GM23248 (cell line): ENCODE measurements at regions not wholly inside any gene's neighbourhood (a gene's known extent, or its start where the extent isn't known, plus 50 kb on each side); places are given as distances from the start of the nearest gene placed in this dataset.
"Not testable (repeated sequence)": the region's sequence is repeated elsewhere in the genome, so short reads cannot be mapped to it uniquely, and the experiment has no call there.

ENCODE experiments used
- DNase-seq: peaks from one replicate; pipeline ENCODE4 v3.0.0-alpha.2; 2015
- H2AFZ ChIP-seq: fragments of 200-600 bp; sonication (generic); 2 replicates; pipeline ENCODE4 v1.6.1; 2016; ENCODE audit warnings: antibody characterized with exemption
- H3F3A ChIP-seq: fragments of 200-600 bp; sonication (generic); 2 replicates; pipeline ENCODE4 v1.6.1; 2016; ENCODE audit warnings: mild to moderate bottlenecking, antibody characterized with exemption, mixed run types; ENCODE audit not compliant: insufficient read depth
- H3K27ac ChIP-seq: fragments of 200-600 bp; sonication (generic); 2 replicates; pipeline ENCODE4 v1.5.1; 2016; ENCODE audit warnings: mild to moderate bottlenecking
- H3K27me3 ChIP-seq: fragments of 200-600 bp; sonication (generic); replicated peaks from 2 replicates; pipeline ENCODE4 v1.6.1; 2016; ENCODE audit warnings: mild to moderate bottlenecking; ENCODE audit not compliant: insufficient read depth
- H3K36me3 ChIP-seq: fragments of 200-600 bp; sonication (generic); 2 replicates; pipeline ENCODE4 v1.6.1; 2016; ENCODE audit warnings: low read depth, mild to moderate bottlenecking
- H3K4me1 ChIP-seq: fragments of 200-600 bp; sonication (generic); 2 replicates; pipeline ENCODE4 v1.6.1; 2016; ENCODE audit warnings: mild to moderate bottlenecking; ENCODE audit not compliant: insufficient read depth
- H3K4me2 ChIP-seq: fragments of 200-600 bp; sonication (generic); one replicate; pipeline ENCODE4 v1.6.1; 2016; ENCODE audit warnings: mild to moderate bottlenecking; ENCODE audit not compliant: unreplicated experiment
- H3K4me3 ChIP-seq: fragments of 200-600 bp; sonication (generic); 2 replicates; pipeline ENCODE4 v1.5.1; 2016; ENCODE audit warnings: mild to moderate bottlenecking
- H3K79me2 ChIP-seq: fragments of 200-600 bp; sonication (generic); 2 replicates; pipeline ENCODE4 v1.6.1; 2016; ENCODE audit warnings: mild to moderate bottlenecking; ENCODE audit not compliant: insufficient read depth
- H3K9ac ChIP-seq: fragments of 200-600 bp; sonication (generic); 2 replicates; pipeline ENCODE4 v1.6.1; 2016; ENCODE audit warnings: mild to moderate bottlenecking
- H3K9me2 ChIP-seq: fragments of 200-600 bp; sonication (generic); 2 replicates; pipeline ENCODE4 v1.6.1; 2016; ENCODE audit warnings: mixed run types, mild to moderate bottlenecking, moderate library complexity; ENCODE audit not compliant: insufficient read depth
- H3K9me3 ChIP-seq: fragments of 200-600 bp; sonication (generic); one replicate; pipeline ENCODE4 v1.6.1; 2017; ENCODE audit warnings: low read depth
- H4K20me1 ChIP-seq: fragments of 200-600 bp; sonication (generic); 2 replicates; pipeline ENCODE4 v1.6.0; 2016; ENCODE audit not compliant: insufficient read depth
- EZH2 ChIP-seq: fragments of 200-600 bp; sonication (generic); IDR thresholded peaks from 2 replicates; pipeline ENCODE4 v1.6.1; 2018; ENCODE audit warnings: antibody characterized with exemption, mild to moderate bottlenecking; ENCODE audit not compliant: insufficient read depth, poor library complexity, severe bottlenecking
- EZH2phosphoT487 ChIP-seq: fragments of 200-600 bp; sonication (generic); IDR thresholded peaks from 2 replicates; pipeline ENCODE4 v1.6.1; 2018; ENCODE audit warnings: antibody characterized with exemption, moderate library complexity, mild to moderate bottlenecking, low read depth; ENCODE audit not compliant: insufficient read depth
- WGBS, 2 experiments: methylation state at CpG; one replicate each; pipeline ENCODE4 v1.1.6; 2015 to 2017; ENCODE audit warnings: low lambda C conversion rate in 2 of 2, low coverage in 1 of 2; ENCODE audit errors: missing lambda C conversion rate in 2 of 2; 5-methylcytosine and 5-hydroxymethylcytosine counted together
- in situ Hi-C: fragments of 300-500 bp; cut with MboI; formaldehyde crosslinking; loops from 2 replicates; pipeline ENCODE4 v1.15.0; 2020

DNA sequence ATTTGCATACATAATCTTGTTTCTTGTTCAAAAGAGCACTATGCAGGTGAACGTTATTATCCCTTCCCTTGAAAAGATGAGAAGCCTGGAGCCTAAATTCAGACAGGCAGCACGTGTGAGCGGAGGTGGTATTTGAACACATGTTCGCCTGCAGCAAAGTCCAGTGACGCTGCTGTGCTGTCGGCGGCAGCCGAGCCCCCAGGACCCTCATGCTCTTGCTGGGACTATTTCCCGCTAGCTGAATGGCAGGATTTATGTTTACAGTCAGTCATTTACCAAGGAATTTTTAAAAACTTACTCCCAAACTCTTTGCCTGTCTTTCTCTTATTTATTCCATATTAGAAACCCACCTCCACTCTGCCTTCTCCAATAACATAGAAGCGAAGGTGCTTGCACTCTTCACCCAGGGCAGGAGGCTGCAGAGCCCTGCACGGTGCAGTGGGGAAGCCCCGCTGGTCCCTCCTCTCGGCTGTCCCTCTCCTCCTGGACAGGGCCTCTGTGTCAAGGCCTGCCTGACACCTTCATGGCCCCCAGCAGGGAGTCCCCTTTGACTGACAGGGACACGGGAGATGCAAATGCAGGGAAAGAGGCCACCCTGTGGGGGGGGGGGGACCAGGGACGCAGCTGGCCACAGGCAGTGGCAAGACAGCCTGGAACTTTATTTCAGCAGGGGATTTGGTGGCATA lies 528.5 kb upstream of the B3GAT1 start:
- no peaks in the 10 kb centered on the region for H3K4me1 ChIP-seq
- WGBS, 2 experiments, result 50 to 58% methylated on average over 15 of the region's 15 CpGs
- TF ChIP-seq EZH2 (no peak), EZH2phosphoT487 (no peak)
- no peak overlapping the region for H3K9ac ChIP-seq
- H3K4me3 ChIP-seq, result no peak overlapping the region
- no peaks in the 10 kb centered on the region for H3K27me3 ChIP-seq
- H3K9me3 ChIP-seq, result no peaks in the 10 kb centered on the region
- H3K79me2 ChIP-seq, result no peaks in the 10 kb centered on the region
- no peaks in the 10 kb centered on the region for H4K20me1 ChIP-seq
- no peak overlapping the region for H2AFZ ChIP-seq
- no peaks in the 10 kb centered on the region for H3F3A ChIP-seq
- H3K4me2 ChIP-seq, result no peak overlapping the region
- in situ Hi-C loops, result no loop called here
- no peaks in the 10 kb centered on the region for H3K9me2 ChIP-seq
- no peak for DNase-seq
- H3K27ac ChIP-seq, result no peak overlapping the region
- no peaks in the 10 kb centered on the region for H3K36me3 ChIP-seq

DNA sequence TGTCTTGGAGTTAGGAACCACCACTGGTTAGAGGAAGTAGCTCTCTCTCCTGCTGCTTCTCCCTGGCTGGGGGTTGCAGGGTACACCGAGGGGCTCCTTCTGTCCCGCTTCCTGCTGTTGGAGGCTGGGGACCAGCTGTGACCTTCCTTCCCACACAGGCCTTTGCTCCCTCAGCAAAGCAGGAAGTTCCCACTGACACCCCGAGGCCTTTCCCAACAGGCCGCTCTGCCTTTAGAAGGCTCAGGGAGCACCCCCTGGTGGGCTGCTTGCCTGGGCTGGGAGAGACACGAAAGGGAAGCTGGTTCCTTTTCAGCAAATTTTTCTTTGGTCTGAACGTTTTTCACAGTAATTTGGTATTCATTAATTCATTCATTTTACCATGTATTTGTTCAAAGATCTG lies 527.9 kb upstream of the B3GAT1 start:
- Histone ChIP-seq H4K20me1 (no peaks in the 10 kb centered on the region), H3K4me3 (no peak overlapping the region), H3K4me1 (no peaks in the 10 kb centered on the region), H3K36me3 (no peaks in the 10 kb centered on the region), H3K27me3 (no peaks in the 10 kb centered on the region), H3K9me3 (no peaks in the 10 kb centered on the region), H3K9me2 (no peaks in the 10 kb centered on the region), H3K79me2 (no peaks in the 10 kb centered on the region), H2AFZ (no peak overlapping the region), H3K4me2 (no peak overlapping the region), H3F3A (no peaks in the 10 kb centered on the region), H3K27ac (no peak overlapping the region), H3K9ac (no peak overlapping the region)
- TF ChIP-seq EZH2 (no peak), EZH2phosphoT487 (no peak)
- WGBS, 2 experiments, result 51 to 52% methylated on average over 6 of the region's 6 CpGs
- in situ Hi-C loops, result no loop called here
- no peak for DNase-seq

DNA sequence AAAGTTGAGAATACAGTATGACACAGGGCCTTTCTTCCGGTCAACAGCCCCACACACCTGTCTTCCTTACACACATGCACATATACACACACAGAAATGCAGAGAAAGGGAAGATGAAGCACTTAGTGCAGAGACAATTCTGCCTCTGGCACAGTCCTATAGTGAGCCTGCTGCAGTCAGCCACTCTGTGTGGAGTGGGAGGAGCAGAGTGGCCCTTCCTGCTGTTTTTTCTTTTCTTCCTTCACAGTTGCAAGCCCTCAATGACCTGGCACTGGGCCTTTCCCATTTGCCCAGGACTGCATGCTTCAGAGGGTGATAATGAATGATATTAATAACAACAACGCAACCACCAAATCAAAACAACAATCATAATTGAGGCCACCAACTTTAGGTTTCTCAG lies 527.0 kb upstream of the B3GAT1 start:
- no peaks in the 10 kb centered on the region for H4K20me1 ChIP-seq
- H3K27ac ChIP-seq, result no peak overlapping the region
- no peak overlapping the region for H3K4me2 ChIP-seq
- H3K4me1 ChIP-seq, result no peaks in the 10 kb centered on the region
- TF ChIP-seq EZH2, result no peak
- no peak for TF ChIP-seq EZH2phosphoT487
- no peaks in the 10 kb centered on the region for H3F3A ChIP-seq
- H3K27me3 ChIP-seq, result no peaks in the 10 kb centered on the region
- no peaks in the 10 kb centered on the region for H3K79me2 ChIP-seq
- no peaks in the 10 kb centered on the region for H3K36me3 ChIP-seq
- no peaks in the 10 kb centered on the region for H3K9me2 ChIP-seq
- H2AFZ ChIP-seq, result no peak overlapping the region
- no peak for DNase-seq
- H3K9me3 ChIP-seq, result no peaks in the 10 kb centered on the region
- in situ Hi-C loops, result no loop called here
- 57 to 60% methylated on average over 2 of the region's 2 CpGs for WGBS, 2 experiments
- no peak overlapping the region for H3K4me3 ChIP-seq
- H3K9ac ChIP-seq, result no peak overlapping the region

DNA sequence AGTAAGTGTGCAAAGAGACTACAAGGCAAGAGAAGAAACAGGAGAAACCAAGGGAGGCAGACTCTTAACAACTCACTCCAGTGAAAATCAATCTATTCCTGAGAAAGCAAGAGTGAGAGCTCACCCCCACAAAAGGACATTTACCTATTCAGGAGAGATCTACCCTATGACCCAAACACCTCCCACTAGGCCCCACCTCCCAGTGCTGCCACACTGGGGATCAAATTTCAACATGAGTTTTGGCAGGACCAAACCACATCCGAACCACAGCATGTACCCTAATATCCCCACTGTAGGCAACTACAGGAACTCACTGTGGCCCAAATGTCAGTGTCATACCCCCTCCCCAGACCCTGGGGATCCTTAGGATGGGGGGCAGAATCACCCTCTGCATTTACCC lies 526.2 kb upstream of the B3GAT1 start:
- no peaks in the 10 kb centered on the region for H3K27me3 ChIP-seq
- no peak for DNase-seq
- no peaks in the 10 kb centered on the region for H3K79me2 ChIP-seq
- TF ChIP-seq EZH2phosphoT487 (no peak), EZH2 (no peak)
- no peak overlapping the region for H3K4me2 ChIP-seq
- H3K36me3 ChIP-seq, result no peaks in the 10 kb centered on the region
- no peak overlapping the region for H3K4me3 ChIP-seq
- no peaks in the 10 kb centered on the region for H3F3A ChIP-seq
- H3K9me3 ChIP-seq, result no peaks in the 10 kb centered on the region
- H3K4me1 ChIP-seq, result no peaks in the 10 kb centered on the region
- 7 to 9% methylated on average over 1 of the region's 1 CpG for WGBS, 2 experiments
- H3K27ac ChIP-seq, result no peak overlapping the region
- H2AFZ ChIP-seq, result no peak overlapping the region
- H3K9ac ChIP-seq, result no peak overlapping the region
- in situ Hi-C loops, result no loop called here
- no peaks in the 10 kb centered on the region for H4K20me1 ChIP-seq
- no peaks in the 10 kb centered on the region for H3K9me2 ChIP-seq

DNA sequence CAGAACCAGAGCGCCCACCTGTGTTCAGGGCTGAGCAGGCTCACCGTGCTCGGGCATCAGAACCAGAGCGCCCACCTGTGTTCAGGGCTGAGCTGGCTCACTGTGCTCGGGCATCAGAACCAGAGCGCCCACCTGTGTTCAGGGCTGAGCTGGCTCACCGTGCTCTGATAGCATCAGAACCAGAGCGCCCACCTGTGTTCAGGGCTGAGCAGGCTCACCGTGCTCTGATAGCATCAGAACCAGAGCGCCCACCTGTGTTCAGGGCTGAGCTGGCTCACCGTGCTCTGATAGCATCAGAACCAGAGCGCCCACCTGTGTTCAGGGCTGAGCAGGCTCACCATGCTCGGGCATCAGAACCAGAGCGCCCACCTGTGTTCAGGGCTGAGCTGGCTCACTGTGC lies 525.2 kb upstream of the B3GAT1 start:
- H4K20me1 ChIP-seq, H3K9me3 ChIP-seq, H3K79me2 ChIP-seq, H2AFZ ChIP-seq, DNase-seq, in situ Hi-C loops, H3K9me2 ChIP-seq, H3K4me3 ChIP-seq, H3K4me2 ChIP-seq, H3K4me1 ChIP-seq, H3K36me3 ChIP-seq, H3F3A ChIP-seq, H3K27me3 ChIP-seq, H3K27ac ChIP-seq, H3K9ac ChIP-seq: not testable (repeated sequence)
- WGBS, 2 experiments, result 65 to 75% methylated on average over 7 to 14 of the region's 14 CpGs
